NB4 (cell line): ENCODE measurements at regions not wholly inside any gene's neighbourhood (a gene's known extent, or its start where the extent isn't known, plus 50 kb on each side); places are given as distances from the start of the nearest gene placed in this dataset.

Experiments used
- DNase-seq: peaks from one replicate; pipeline ENCODE4 v3.0.0; 2010; ENCODE audit warnings: low read depth
- H3K4me3 ChIP-seq: one replicate; pipeline ENCODE4 v1.5.1; 2011; ENCODE audit warnings: mild to moderate bottlenecking, low read depth, low read length, moderate library complexity
- MYC ChIP-seq: IDR thresholded peaks from 2 replicates; pipeline ENCODE4 v1.6.1; 2011; ENCODE audit warnings: low read depth, low read length
- POLR2A ChIP-seq: IDR thresholded peaks from 2 replicates; pipeline ENCODE4 v1.6.1; 2011; ENCODE audit warnings: mild to moderate bottlenecking; ENCODE audit not compliant: insufficient read length; ENCODE audit errors: extremely low read depth
- TF ChIP-seq, protein P1 (sequence below): IDR thresholded peaks from 2 replicates; pipeline ENCODE4 v1.6.1; 2011; ENCODE audit warnings: low read depth, low read length
- TF ChIP-seq, protein P2 (sequence below): IDR thresholded peaks from one replicate; pipeline ENCODE4 v1.5.1; 2012; ENCODE audit warnings: low read depth, low read length

DNA sequence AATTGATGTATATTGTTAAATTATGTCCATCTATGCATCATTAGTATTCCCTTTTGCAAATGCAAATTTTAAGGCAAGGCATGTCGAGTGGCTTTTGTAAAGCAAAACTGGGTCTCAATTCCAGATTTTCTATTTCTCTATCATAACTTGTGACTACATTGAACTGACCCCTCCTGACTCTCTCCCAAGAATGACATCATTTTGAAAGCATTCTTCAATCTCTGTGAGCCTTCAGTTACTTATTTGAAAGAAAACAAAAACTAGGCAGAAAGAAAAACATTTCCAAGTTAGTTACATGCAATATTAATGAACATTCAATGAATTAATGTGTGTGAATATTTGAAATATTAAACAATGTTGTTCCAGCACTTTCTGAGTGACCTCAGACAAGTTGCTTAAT lies 314.3 kb upstream of the CLNK start:
- DNase-seq: no peak
- TF ChIP-seq, protein P1, sequence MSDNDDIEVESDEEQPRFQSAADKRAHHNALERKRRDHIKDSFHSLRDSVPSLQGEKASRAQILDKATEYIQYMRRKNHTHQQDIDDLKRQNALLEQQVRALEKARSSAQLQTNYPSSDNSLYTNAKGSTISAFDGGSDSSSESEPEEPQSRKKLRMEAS: no peak
- TF ChIP-seq MYC: no peak
- no peak overlapping the region for H3K4me3 ChIP-seq

DNA sequence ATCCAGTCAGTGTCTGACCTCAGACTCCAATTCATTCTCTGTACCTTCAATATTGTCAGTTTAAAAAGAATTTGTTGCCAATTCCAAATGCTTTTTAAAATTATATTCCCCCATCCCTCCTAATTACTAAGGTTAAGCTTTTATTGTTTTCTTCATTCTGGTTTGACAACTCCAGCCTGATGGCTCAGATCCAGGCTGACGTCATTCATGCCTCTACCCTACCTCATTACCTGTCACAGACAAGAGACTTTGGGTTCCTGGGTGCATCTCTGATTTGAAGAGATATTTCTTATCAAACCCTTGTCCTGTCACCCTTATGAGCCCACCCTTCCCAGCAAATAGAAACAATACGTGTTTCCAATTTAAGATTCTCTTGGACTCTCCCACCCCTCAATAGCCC lies 300.2 kb upstream of the CLNK start:
- TF ChIP-seq, protein P1: no peak
- TF ChIP-seq, protein P2, sequence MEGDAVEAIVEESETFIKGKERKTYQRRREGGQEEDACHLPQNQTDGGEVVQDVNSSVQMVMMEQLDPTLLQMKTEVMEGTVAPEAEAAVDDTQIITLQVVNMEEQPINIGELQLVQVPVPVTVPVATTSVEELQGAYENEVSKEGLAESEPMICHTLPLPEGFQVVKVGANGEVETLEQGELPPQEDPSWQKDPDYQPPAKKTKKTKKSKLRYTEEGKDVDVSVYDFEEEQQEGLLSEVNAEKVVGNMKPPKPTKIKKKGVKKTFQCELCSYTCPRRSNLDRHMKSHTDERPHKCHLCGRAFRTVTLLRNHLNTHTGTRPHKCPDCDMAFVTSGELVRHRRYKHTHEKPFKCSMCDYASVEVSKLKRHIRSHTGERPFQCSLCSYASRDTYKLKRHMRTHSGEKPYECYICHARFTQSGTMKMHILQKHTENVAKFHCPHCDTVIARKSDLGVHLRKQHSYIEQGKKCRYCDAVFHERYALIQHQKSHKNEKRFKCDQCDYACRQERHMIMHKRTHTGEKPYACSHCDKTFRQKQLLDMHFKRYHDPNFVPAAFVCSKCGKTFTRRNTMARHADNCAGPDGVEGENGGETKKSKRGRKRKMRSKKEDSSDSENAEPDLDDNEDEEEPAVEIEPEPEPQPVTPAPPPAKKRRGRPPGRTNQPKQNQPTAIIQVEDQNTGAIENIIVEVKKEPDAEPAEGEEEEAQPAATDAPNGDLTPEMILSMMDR: no peak
- TF ChIP-seq MYC (no peak), POLR2A (no peak)
- H3K4me3 ChIP-seq: no peak overlapping the region
- DNase-seq: no peak

DNA sequence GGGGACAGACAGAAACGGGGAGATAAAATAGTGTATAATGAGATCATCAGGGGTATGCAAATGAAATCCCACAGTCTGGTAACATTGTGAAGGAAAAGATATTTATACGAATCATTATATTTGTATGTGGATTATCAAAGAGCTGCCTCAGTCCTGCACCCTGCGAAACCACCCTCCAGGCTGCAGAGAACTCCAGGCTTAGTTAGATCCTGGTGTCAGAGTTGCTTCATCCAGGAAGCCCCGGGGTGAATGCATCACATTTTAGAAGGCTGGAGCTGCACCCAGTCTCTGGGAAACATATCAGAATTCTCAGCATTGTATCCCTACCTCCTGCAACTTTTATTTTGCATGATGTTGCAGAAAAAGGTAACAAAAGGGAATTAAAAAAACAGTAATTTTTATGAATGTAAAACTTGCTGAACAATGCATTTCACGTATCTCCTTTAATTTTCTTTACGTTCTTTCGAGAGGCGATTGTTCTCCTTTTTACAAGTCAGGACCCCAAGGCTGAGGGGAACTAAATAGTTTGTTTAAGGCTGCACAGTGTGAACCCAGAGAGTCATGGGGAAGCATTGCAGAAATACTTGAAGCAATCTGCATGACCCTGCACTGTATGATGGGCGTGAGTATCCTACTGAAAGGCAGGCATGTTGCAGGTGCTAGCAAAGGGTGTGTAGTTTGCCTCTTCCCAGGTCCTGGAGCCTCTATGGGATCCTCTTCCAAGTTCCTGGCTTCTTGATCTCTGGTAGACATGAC lies 299.5 kb upstream of the CLNK start:
- no peak for DNase-seq
- no peak overlapping the region for H3K4me3 ChIP-seq
- TF ChIP-seq POLR2A: no peak
- no peak for TF ChIP-seq MYC

DNA sequence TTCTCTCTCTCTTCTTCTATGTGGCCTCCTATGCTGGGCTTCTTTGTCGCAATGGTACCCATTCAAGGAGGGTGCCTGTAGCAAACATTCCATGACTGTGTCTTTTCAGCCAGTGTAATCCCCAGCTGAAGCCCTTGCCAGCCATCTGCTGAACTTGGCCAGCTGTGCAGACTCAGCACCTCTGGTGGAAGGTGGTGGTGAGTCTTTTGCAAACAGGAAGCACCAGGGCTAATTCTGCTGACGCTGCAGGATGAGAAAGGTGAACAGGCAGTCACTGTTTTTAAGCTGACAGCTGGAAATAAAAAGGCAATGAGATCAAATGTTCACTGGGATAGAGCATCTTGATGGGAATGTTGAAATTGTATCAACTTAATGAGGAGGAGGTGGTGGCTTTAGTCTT lies 298.7 kb upstream of the CLNK start:
- no peak overlapping the region for H3K4me3 ChIP-seq
- no peak for TF ChIP-seq POLR2A
- TF ChIP-seq, protein P1: no peak
- no peak for TF ChIP-seq MYC
- TF ChIP-seq, protein P2: no peak
- DNase-seq: no peak

DNA sequence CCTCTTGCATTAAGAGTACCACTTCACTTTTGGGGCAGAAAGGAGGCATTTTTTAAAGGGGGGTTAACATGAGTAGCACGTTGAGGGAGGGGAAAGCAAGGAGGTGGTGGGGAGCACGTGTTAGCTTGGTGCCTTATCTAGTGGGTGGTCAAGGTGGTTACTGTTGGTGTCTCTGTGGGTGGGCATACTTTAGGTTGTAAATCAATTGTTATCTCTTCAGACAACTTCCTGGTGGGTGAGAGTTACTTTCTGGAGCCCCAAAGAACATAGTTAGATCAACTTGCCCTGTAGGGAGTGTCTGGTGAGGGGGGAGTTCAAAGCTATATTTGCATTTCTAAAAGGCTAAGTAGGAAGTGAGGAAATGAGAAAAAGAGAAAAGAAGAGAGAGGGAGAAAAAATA lies 297.7 kb upstream of the CLNK start:
- no peak for DNase-seq
- TF ChIP-seq, protein P1: no peak
- TF ChIP-seq, protein P2: no peak
- TF ChIP-seq MYC (no peak), POLR2A (no peak)
- H3K4me3 ChIP-seq: no peak overlapping the region

DNA sequence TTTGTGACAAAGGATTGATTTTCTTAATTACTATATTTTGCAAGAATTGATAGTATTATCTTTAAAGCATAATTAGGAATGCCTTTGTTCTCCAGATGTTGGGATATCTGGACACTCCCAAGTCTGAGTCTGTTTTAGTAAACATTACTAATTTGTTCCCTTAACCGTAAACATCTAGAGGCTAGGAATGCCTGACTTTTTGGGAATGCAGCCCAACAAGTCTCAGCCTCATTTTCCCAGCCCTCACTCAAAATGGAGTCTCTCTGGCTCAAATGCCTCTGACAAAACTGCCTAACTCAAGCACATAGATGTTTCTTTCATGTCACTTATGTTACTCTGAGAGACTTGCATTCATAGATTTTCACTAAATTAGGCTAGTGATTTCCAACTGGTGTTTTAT lies 297.0 kb upstream of the CLNK start:
- TF ChIP-seq, protein P2: no peak
- TF ChIP-seq, protein P1: no peak
- TF ChIP-seq MYC (no peak), POLR2A (no peak)
- no peak overlapping the region for H3K4me3 ChIP-seq
- no peak for DNase-seq

DNA sequence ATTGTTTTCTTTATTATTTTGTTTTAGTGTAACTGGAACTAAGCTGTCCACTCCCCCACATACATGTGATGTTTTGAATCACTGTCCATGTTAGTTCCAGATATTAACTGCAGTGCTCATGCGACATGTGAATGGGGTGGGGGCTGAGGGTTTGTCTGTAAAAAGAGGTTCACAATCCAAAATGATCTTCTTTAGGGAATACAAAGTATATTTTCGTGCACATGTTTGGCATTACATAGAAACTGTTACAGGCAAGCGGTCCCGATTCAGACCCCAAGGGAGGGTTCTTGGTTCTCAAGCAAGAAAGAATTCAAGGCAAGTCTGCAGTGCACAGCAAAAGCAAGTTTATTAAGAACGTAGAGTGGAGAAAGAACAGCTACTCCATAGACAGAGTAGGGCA lies 296.5 kb upstream of the CLNK start:
- H3K4me3 ChIP-seq: no peak overlapping the region
- DNase-seq: no peak
- TF ChIP-seq MYC: no peak
- TF ChIP-seq, protein P2: no peak
- no peak for TF ChIP-seq POLR2A
- TF ChIP-seq, protein P1: no peak
